Liver (tissue), 7 donors: ENCODE measurements at regions not wholly inside any gene's neighbourhood (a gene's known extent, or its start where the extent isn't known, plus 50 kb on each side); places are given as distances from the start of the nearest gene placed in this dataset.

Experiments
- DNase-seq: peaks from one replicate; pipeline ENCODE4 v3.0.0-alpha.2; 2017; ENCODE audit warnings: low spot score
- H3K27ac ChIP-seq, 2 donors: one replicate each; pipeline ENCODE4 v1.7.0; 2013; ENCODE audit warnings: inconsistent platforms in 2 of 2, low read length in 2 of 2, control low read depth in 1 of 2, low read depth in 1 of 2, mild to moderate bottlenecking in 1 of 2
- H3K27me3 ChIP-seq, 4 donors: one replicate each; pipeline versions ENCODE4 v1.6.1 to v1.7.0; 2013; ENCODE audit warnings: low read length in 3 of 4, inconsistent platforms in 1 of 4, mild to moderate bottlenecking in 1 of 4, moderate library complexity in 1 of 4; ENCODE audit not compliant: control insufficient read depth in 4 of 4, insufficient read depth in 4 of 4
- H3K36me3 ChIP-seq, 4 donors: one replicate each; pipeline versions ENCODE4 v1.6.1 to v1.7.0; 2013; ENCODE audit warnings: low read length in 3 of 4, mild to moderate bottlenecking in 3 of 4, low read depth in 1 of 4, moderate library complexity in 1 of 4; ENCODE audit not compliant: control insufficient read depth in 4 of 4, insufficient read depth in 3 of 4
- H3K4me1 ChIP-seq, 4 donors: one replicate each; pipeline versions ENCODE4 v1.6.1 to v1.7.0; 2013; ENCODE audit warnings: low read length in 3 of 4, mild to moderate bottlenecking in 3 of 4, moderate library complexity in 1 of 4; ENCODE audit not compliant: control insufficient read depth in 4 of 4, insufficient read depth in 4 of 4
- H3K4me3 ChIP-seq, 3 donors: one replicate each; pipeline versions ENCODE4 v1.6.1 to v1.7.0; 2013; ENCODE audit warnings: low read length in 3 of 3, control low read depth in 1 of 3, low read depth in 1 of 3, mild to moderate bottlenecking in 1 of 3
- H3K9ac ChIP-seq, 2 donors: one replicate each; pipeline ENCODE4 v1.7.0; 2013; ENCODE audit warnings: low read length in 2 of 2, mild to moderate bottlenecking in 2 of 2, moderate library complexity in 2 of 2, control low read depth in 1 of 2, low read depth in 1 of 2
- H3K9me3 ChIP-seq, 4 donors: one replicate each; pipeline versions ENCODE4 v1.6.1 to v1.7.0; 2013; ENCODE audit warnings: low read length in 3 of 4; ENCODE audit not compliant: control insufficient read depth in 4 of 4
- EGR1 ChIP-seq, 2 donors: IDR thresholded peaks; 2 replicates each; pipeline ENCODE4 v1.6.1; 2016 to 2018; ENCODE audit warnings: antibody characterized with exemption in 2 of 2, low read depth in 2 of 2
- FOXA1 ChIP-seq: IDR thresholded peaks from 2 replicates; pipeline ENCODE4 v1.6.1; 2016; ENCODE audit warnings: antibody characterized with exemption
- FOXA2 ChIP-seq: IDR thresholded peaks from 2 replicates; pipeline ENCODE4 v1.6.1; 2016; ENCODE audit warnings: antibody characterized with exemption
- GABPA ChIP-seq, 2 donors: IDR thresholded peaks in 1 of 2; conservative IDR thresholded peaks in 1 of 2; 2 replicates each; pipeline ENCODE4 v1.6.1; 2016; ENCODE audit warnings: antibody characterized with exemption in 2 of 2, mild to moderate bottlenecking in 1 of 2, moderate library complexity in 1 of 2
- HNF4A ChIP-seq, 2 donors: conservative IDR thresholded peaks; 2 replicates each; pipeline ENCODE4 v1.6.1; 2016; ENCODE audit warnings: antibody characterized with exemption in 2 of 2, mild to moderate bottlenecking in 2 of 2
- HNF4G ChIP-seq: IDR thresholded peaks from 2 replicates; pipeline ENCODE4 v1.6.1; 2016; ENCODE audit warnings: antibody characterized with exemption
- JUND ChIP-seq, 2 donors: IDR thresholded peaks; 2 replicates each; pipeline ENCODE4 v1.6.1; 2016; ENCODE audit warnings: antibody characterized with exemption in 2 of 2
- NR2F2 ChIP-seq: IDR thresholded peaks from 2 replicates; pipeline ENCODE4 v1.6.1; 2016; ENCODE audit warnings: antibody characterized with exemption
- RAD21 ChIP-seq, 2 donors: IDR thresholded peaks; 2 replicates each; pipeline ENCODE4 v1.6.1; 2016; ENCODE audit warnings: antibody characterized with exemption in 2 of 2, mild to moderate bottlenecking in 2 of 2
- REST ChIP-seq: IDR thresholded peaks from 2 replicates; pipeline ENCODE4 v1.6.1; 2016; ENCODE audit warnings: antibody characterized with exemption, mild to moderate bottlenecking
- RXRA ChIP-seq, 2 donors: IDR thresholded peaks; 2 replicates each; pipeline ENCODE4 v1.6.1; 2017 to 2018; ENCODE audit warnings: antibody characterized with exemption in 2 of 2, mild to moderate bottlenecking in 1 of 2
- SP1 ChIP-seq: IDR thresholded peaks from 2 replicates; pipeline ENCODE4 v1.6.1; 2018; ENCODE audit warnings: antibody characterized with exemption, mild to moderate bottlenecking
- TAF1 ChIP-seq: conservative IDR thresholded peaks from 2 replicates; pipeline ENCODE4 v1.6.1; 2016; ENCODE audit warnings: antibody characterized with exemption, mild to moderate bottlenecking
- YY1 ChIP-seq: IDR thresholded peaks from 2 replicates; pipeline ENCODE4 v1.6.1; 2016; ENCODE audit warnings: antibody characterized with exemption, mild to moderate bottlenecking
- ZBTB33 ChIP-seq: IDR thresholded peaks from 2 replicates; pipeline ENCODE4 v1.6.1; 2016; ENCODE audit warnings: antibody characterized with exemption
- WGBS: extraction: QIAGEN DNeasy Blood & Tissue Kit; methylation state at CpG from one replicate; pipeline ENCODE4 v1.1.7; 2013; 5-methylcytosine and 5-hydroxymethylcytosine counted together
- TF ChIP-seq, protein P1 (sequence below): IDR thresholded peaks from 2 replicates; pipeline ENCODE4 v1.6.1; 2016; ENCODE audit warnings: antibody characterized with exemption
- TF ChIP-seq, protein P2 (sequence below): IDR thresholded peaks from 2 replicates; pipeline ENCODE4 v1.6.1; 2016; ENCODE audit warnings: antibody characterized with exemption
- donor health status: healthy.
- donor health status: healthy.
- donor health status: healthy.
- donor health status: healthy.

DNA sequence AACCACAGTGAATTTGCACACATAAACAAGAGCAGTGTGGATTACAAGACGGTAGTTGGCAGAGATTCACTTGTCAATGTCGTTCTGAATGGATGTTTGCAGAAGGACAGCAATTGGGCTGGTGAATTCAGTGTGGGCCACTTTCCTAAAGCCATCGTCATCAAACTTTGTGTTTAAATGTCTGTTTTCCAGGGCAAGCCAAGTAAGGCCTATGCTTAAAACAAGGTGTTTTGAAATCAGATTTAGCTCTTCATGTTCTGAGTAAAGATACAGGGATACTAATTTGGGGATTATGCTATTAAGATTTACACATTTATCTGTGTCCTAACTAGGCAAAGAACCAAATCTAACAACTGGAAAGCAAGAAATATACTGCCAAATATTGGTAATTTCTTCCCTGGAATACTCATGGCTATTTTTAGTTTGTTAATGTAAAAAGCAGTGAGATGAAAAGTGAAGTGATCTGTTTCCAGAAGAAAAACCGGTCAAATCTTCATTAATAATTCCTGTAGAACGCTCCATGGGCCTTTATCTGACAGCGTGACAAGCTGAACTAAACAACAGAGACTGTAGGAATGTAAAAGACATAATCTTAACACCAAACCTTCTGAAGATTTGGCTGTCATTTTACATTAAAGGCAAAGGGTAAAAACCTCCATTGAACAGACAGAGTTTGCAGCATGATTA lies 175.7 kb downstream of the ICOS start:
- no peak for DNase-seq
- Histone ChIP-seq H3K9me3 (no peaks in the 10 kb centered on the region), H3K4me1 (peaks cover 0 to 23% (median 14%) of the 10 kb centered on the region in 4 donors), H3K4me3 (no peak overlapping the region), H3K27ac (no peak overlapping the region), H3K9ac (no peak overlapping the region), H3K36me3 (no peaks in the 10 kb centered on the region), H3K27me3 (no peaks in the 10 kb centered on the region)
- WGBS = 58% methylated on average over 6 of the region's 6 CpGs
- TF ChIP-seq RAD21 (IDR thresholded peaks at IDR 0.05) (no peak), FOXA1 (no peak), RXRA (IDR thresholded peaks at IDR 0.05) (no peak)

DNA sequence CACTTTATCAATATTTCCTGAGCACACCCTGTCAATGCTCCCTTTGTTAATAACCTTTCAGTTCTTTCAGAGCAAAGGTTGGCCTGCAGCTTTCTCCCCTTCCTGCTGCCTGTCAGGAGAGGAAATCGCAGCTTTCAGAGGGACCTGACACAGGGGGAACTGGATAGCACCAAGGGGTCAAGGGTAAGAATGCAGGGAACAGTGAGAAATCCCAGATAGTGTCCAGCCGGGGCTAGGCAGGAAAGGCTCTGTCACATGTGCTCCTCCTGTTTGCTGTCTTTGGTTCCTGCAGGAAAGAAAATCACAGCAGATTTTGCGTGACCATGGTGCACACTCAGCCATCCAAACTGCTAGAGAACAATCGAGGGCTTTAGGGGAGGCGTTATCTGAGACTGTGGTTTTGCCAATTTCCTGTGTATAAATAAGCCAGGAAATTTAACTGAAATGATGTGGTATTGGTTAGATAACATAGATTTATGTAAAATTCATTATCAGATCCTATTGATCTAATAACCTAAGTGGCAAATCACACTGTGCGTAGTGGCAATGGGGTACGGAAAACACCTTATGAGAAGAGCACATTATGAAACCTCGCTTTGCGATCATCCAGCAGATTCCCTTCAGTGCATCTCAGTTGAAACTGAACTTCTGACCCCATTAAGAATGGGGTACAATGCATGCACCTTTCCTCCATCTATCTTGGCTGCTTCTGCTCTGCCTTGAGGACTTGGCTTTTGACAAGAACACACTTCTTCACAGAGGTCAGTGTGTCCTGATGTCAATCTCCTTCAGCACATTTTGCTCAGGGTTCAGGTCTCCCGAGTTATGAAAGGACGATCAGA lies 178.0 kb downstream of the ICOS start:
- DNase-seq = no peak
- no peaks in the 10 kb centered on the region for H3K9me3 ChIP-seq
- H3K27me3 ChIP-seq = no peaks in the 10 kb centered on the region
- H3K9ac ChIP-seq = no peak overlapping the region
- 66% methylated on average over 11 of the region's 11 CpGs for WGBS
- no peaks in the 10 kb centered on the region for H3K36me3 ChIP-seq
- H3K4me3 ChIP-seq = no peak overlapping the region
- no peak overlapping the region for H3K27ac ChIP-seq
- TF ChIP-seq SP1 = peak; percentile 42
- TF ChIP-seq GABPA (IDR thresholded peaks at IDR 0.05 in 1 of 2, conservative IDR thresholded peaks at IDR 0.05 in 1 of 2) = no peak
- peak; percentile 100 for TF ChIP-seq NR2F2
- TF ChIP-seq, protein P1, sequence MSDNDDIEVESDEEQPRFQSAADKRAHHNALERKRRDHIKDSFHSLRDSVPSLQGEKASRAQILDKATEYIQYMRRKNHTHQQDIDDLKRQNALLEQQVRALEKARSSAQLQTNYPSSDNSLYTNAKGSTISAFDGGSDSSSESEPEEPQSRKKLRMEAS = peak; percentile 20
- peaks cover 0 to 23% (median 14%) of the 10 kb centered on the region in 4 donors for H3K4me1 ChIP-seq

- no peaks in the 10 kb centered on the region for H3K9me3 ChIP-seq
- TF ChIP-seq, protein P2, sequence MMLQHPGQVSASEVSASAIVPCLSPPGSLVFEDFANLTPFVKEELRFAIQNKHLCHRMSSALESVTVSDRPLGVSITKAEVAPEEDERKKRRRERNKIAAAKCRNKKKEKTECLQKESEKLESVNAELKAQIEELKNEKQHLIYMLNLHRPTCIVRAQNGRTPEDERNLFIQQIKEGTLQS = no peak
- TF ChIP-seq HNF4A (conservative IDR thresholded peaks at IDR 0.05) (no peak), TAF1 (no peak), REST (no peak), GABPA (IDR thresholded peaks at IDR 0.05 in 1 of 2, conservative IDR thresholded peaks at IDR 0.05 in 1 of 2) (no peak), JUND (IDR thresholded peaks at IDR 0.05) (no peak), NR2F2 (no peak), FOXA2 (no peak), YY1 (no peak), SP1 (no peak), HNF4G (no peak), ZBTB33 (no peak), EGR1 (IDR thresholded peaks at IDR 0.05; ENCODE audit: low read depth in 2 of 2) (no peak)
- TF ChIP-seq, protein P1 = no peak
- no peaks in the 10 kb centered on the region for H3K36me3 ChIP-seq
- H3K27me3 ChIP-seq = no peaks in the 10 kb centered on the region
- DNase-seq = no peak
- peaks cover 0 to 23% (median 14%) of the 10 kb centered on the region in 4 donors for H3K4me1 ChIP-seq
- H3K27ac ChIP-seq = no peak overlapping the region
- no peak overlapping the region for H3K9ac ChIP-seq
- WGBS = 87% methylated on average over 5 of the region's 5 CpGs
- H3K4me3 ChIP-seq = no peak overlapping the region
These were observed 178.8 kb downstream of the ICOS start for GRCh38 chr2:204115137-204116056.
